Dendritic cell treated with granulocyte-macrophage colony-stimulating factor and Interleukin-4, amounts not matched to agents 40 ng/mL and 50 ng/mL, for 4 days (primary cell): ENCODE measurements at regions not wholly inside any gene's neighbourhood (a gene's known extent, or its start where the extent isn't known, plus 50 kb on each side); places are given as distances from the start of the nearest gene placed in this dataset.

Source experiments
- H3K27ac Mint-ChIP-seq: one replicate; pipeline ENCODE4 v1.8.0; 2022; ENCODE audit warnings: mild to moderate bottlenecking, mixed read lengths
- H3K27me3 Mint-ChIP-seq: one replicate; pipeline ENCODE4 v1.8.0; 2022; ENCODE audit warnings: mild to moderate bottlenecking, mixed read lengths
- H3K36me3 Mint-ChIP-seq: one replicate; pipeline ENCODE4 v1.8.0; 2022; ENCODE audit warnings: low read depth, mixed read lengths
- H3K4me1 Mint-ChIP-seq: one replicate; pipeline ENCODE4 v1.8.0; 2022; ENCODE audit warnings: low read depth, mixed read lengths
- H3K4me3 Mint-ChIP-seq: one replicate; pipeline ENCODE4 v1.8.0; 2022; ENCODE audit warnings: mild to moderate bottlenecking, moderate library complexity, mixed read lengths
- H3K9me3 Mint-ChIP-seq: one replicate; pipeline ENCODE4 v1.8.0; 2022; ENCODE audit warnings: mixed read lengths
- intact Hi-C: fragments of 100-400 bp; cut with micrococcal nuclease; formaldehyde crosslinking; loops from one replicate; pipeline ENCODE4 v1.15.0; 2022

DNA sequence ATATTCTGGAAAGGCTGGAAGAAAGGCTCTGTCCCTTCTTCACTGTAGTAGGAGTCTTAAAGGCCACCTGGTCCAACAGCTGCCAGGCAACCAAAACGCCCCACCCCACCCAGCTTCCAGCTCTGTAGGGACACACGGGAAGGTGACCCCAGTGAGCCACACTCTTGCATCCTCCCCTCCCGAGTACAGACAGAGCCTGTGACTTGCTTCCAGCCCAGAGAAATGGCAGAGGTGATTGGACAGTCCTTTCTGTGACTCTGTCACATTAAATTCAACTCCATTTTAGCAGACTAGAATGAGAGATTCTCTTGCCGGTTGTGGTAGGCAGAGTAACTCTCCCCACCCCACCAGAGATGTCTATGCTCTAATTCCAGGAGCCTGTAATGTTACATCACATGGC, 226.2 kb upstream of the ARID1B start:
- H3K27me3 Mint-ChIP-seq = no peaks in the 10 kb centered on the region
- H3K36me3 Mint-ChIP-seq = no peaks in the 10 kb centered on the region
- no peaks in the 10 kb centered on the region for H3K9me3 Mint-ChIP-seq
- H3K27ac Mint-ChIP-seq = no peak overlapping the region
- H3K4me1 Mint-ChIP-seq = no peaks in the 10 kb centered on the region
- H3K4me3 Mint-ChIP-seq = no peak overlapping the region
- intact Hi-C loops = no loop called here

DNA sequence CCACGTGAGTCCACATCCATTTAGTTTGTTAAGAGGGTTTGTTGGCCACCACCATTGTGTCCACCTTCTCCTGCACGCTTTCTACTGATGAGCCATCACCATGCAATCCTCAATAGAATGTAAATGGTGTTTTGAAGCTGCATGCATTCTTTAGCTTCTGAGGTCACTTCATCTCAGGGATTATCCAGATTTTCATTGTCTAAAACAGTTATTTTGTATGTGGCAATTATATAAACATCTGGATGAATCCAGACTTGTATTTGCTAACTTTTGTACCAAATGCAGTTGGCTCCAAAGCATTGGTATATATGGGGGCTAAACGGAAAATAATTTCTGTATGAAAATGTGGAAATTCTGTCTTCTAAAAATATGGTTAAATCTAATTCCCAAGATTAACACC, 231.2 kb upstream of the ARID1B start:
- no peaks in the 10 kb centered on the region for H3K36me3 Mint-ChIP-seq
- intact Hi-C loops = no loop called here

DNA sequence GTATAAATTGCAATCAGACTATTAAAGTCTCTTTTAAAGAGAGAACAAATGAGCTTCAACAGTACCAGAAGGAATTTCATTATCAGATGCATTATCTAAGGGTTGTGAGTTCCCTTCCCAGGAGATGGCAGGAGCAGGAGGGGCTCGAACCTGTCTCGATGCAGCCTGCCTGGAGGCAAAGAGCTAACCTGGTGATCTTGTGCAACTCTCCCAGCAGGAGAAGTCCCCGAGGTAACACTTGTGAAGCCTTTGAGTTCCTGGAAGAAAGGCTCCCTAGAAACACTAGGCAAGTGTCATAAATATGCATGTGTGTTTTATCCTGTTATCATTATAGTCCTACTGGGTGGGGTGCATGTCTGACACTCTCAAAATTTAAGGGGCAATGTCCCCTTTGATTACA, 232.2 kb upstream of the ARID1B start:
- no peaks in the 10 kb centered on the region for H3K36me3 Mint-ChIP-seq
- H3K27me3 Mint-ChIP-seq = no peaks in the 10 kb centered on the region
- H3K9me3 Mint-ChIP-seq = no peaks in the 10 kb centered on the region
- intact Hi-C loops = no loop called here
- H3K4me3 Mint-ChIP-seq = no peak overlapping the region
- no peak overlapping the region for H3K27ac Mint-ChIP-seq
- no peaks in the 10 kb centered on the region for H3K4me1 Mint-ChIP-seq

More for the DNA sequence above, 231.2 kb upstream of the ARID1B start:
- Mint-ChIP-seq H3K4me3 (no peak overlapping the region), H3K27me3 (no peaks in the 10 kb centered on the region), H3K4me1 (no peaks in the 10 kb centered on the region), H3K9me3 (no peaks in the 10 kb centered on the region), H3K27ac (no peak overlapping the region)

DNA sequence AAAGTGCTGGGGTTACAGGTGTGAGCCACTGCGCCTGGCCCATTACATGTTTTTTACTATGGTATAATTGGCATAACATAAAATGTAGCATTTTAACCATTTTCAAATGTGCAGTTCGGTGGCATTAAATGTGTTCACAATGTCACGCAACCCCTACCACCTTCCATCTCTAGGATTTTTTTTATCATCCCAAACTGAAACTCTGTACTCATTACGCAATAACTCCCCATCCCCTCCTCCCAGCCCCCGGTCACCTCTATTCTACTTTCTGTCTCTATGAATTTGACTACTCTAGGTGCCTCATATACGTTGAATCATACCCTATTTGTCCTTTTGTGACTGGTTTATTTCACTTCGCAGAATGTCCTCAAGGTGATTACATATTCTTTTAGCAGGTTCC, 233.1 kb upstream of the ARID1B start:
- Mint-ChIP-seq H3K4me3 (no peak overlapping the region), H3K27me3 (no peaks in the 10 kb centered on the region), H3K36me3 (no peaks in the 10 kb centered on the region), H3K9me3 (no peaks in the 10 kb centered on the region), H3K27ac (no peak overlapping the region), H3K4me1 (no peaks in the 10 kb centered on the region)
- intact Hi-C loops = no loop called here

DNA sequence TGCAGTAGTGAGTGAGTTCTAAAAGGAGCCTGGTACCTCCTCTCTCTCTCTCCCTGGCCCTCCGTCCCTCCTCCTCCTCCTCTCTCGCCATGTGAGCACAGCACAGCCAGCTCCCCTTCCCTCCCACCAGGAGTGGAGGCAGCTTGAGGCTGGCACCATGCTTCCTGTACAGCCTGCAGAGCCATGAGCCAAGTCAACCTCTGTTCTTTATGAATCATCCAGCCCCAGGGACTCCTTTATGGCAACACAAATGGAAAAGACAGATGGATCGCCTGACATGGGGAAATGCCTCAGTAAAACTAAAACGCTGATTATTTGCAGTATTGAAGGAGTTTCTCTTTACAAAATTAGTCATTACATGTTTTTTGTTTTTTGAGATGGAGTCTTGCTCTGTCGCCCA, 233.7 kb upstream of the ARID1B start:
- Mint-ChIP-seq H3K4me1 (no peaks in the 10 kb centered on the region), H3K9me3 (no peaks in the 10 kb centered on the region), H3K27me3 (no peaks in the 10 kb centered on the region), H3K36me3 (no peaks in the 10 kb centered on the region), H3K27ac (no peak overlapping the region), H3K4me3 (no peak overlapping the region)
- intact Hi-C loops = no loop called here

DNA sequence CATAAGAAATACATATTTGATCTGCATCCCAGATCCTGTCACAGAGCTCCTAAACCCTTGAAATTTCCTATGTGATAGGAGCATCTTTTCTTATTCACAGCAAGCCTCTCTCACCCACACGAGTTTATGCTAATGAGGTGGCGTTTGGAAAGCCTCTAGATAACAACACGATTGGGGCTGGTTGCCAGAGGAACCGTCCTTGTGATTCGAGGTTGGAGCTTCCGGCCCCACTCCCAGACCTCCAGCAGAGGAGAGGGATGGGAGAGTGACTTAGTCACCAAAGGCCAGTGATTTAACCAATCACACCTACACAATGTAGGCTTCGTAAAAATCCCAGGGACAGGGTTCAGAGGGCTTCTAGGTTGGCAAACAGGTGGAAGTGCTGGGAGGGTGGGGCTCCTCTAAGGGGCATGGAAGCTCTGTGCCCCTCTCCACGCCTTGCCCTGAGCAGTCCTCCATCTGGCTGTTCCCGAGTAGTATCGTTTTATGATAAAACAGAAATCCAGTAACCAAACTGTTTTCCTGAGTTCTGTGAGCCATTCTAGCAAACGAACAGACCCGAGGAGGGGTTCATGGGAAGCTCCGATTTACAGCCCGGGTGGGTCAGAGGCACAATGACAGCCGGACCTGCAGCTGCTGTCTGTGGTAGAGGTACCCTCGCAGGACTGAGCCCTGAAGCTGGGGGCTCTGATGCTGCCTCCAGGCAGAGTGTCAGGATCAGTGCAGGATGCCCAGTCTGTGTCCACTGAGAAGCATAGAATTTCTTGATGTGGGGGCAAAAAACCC, 238.1 kb upstream of the ARID1B start:
- intact Hi-C loops = no loop called here
- H3K36me3 Mint-ChIP-seq = no peaks in the 10 kb centered on the region
- no peak overlapping the region for H3K4me3 Mint-ChIP-seq
- no peak overlapping the region for H3K27ac Mint-ChIP-seq
- H3K4me1 Mint-ChIP-seq = no peaks in the 10 kb centered on the region
- no peaks in the 10 kb centered on the region for H3K9me3 Mint-ChIP-seq
- H3K27me3 Mint-ChIP-seq = no peaks in the 10 kb centered on the region

DNA sequence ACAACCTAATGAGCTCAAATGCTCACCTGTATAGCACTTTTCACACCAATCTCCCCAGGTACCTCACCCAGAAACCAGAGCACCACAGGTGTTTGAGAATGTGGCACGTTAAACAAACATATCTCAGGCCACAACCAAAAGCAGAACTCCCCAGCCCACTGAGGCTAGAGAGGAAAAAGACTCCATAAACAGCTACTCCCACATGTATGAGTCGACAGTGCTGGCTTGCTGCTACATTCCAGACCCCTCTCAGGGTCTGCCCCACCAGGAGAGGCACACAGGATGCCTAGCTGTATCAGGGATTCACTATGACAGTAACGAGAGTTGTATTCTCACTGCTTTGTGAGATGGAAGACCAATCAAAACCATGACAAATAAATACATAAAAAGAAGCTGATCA, 242.6 kb upstream of the ARID1B start:
- Mint-ChIP-seq H3K4me3 (no peak overlapping the region), H3K27me3 (no peaks in the 10 kb centered on the region), H3K27ac (no peak overlapping the region), H3K4me1 (no peaks in the 10 kb centered on the region), H3K9me3 (no peaks in the 10 kb centered on the region), H3K36me3 (no peaks in the 10 kb centered on the region)
- intact Hi-C loops = no loop called here

DNA sequence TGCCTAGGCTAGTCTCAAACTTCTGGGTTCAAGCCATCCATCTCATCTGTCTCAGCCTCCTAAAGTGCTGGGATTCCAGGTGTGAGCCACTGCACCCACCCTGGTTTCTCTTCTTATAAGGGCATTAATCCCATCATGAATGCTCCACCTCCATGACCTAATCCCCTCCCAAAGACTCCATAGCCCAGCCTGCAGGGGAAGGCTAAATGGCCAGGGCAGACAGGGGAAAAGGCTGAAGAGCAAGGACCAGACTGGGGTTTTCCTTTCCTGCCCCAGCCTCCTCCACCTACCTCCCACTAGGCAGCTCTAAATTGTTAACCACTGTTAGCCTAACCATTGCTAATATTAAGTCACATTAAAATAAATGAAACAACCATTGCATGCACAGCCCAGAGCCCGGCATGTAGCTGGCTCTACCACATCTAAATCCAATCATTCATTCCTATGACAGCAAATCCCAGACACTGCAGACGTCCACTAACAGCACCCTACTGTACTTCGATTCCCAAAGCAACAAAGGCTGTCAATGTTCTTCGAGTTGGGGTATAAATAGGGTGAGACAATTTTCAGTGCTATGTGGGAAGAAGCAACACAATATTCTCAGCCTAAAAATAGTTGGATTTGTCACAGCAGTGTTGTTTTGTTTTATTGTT, 243.2 kb upstream of the ARID1B start:
- Mint-ChIP-seq H3K27ac (no peak overlapping the region), H3K36me3 (no peaks in the 10 kb centered on the region), H3K4me1 (no peaks in the 10 kb centered on the region), H3K27me3 (no peaks in the 10 kb centered on the region), H3K9me3 (no peaks in the 10 kb centered on the region), H3K4me3 (no peak overlapping the region)
- intact Hi-C loops = no loop called here

DNA sequence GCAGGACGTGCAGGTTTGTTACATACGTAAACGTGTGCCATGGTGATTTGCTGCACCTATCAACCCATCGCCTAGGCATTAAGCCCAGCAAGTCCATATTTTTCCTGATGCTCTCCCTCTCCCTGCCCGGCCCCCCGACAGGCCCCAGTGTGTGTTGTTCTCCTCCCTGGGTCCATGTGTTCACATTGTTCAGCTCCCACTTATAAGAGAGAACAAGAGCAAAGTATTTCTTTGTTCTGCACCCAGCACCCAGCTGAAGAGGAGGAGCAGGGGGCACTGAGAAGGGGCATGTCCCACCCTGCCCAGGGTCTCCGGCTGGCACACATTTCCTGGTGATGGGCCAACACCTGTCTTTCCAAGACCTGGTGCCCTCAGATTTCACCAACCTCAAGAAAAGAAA, 251.1 kb upstream of the ARID1B start:
- Mint-ChIP-seq H3K27ac (no peak overlapping the region), H3K27me3 (no peaks in the 10 kb centered on the region), H3K4me1 (no peaks in the 10 kb centered on the region), H3K4me3 (no peak overlapping the region), H3K36me3 (no peaks in the 10 kb centered on the region), H3K9me3 (peaks cover 9% of the 10 kb centered on the region)
- intact Hi-C loops = no loop called here

DNA sequence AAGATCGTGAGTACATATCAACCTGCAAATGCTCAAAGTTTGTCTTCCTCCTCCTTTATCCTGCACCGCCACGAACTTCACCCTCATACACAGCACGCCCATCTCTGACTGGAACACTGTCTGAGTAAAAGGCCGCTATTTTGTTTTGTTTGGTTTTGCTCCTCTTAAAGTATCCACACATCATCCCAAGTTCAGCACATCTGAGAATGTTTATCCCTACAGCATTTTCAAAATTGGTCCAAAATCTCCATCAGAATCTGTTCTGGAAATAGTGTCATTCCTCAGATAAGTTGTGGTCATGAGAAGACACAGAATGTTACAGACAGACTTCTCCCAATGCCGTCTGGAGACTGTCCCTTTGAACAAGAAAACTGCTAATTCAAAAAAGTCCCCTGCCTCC, 251.6 kb upstream of the ARID1B start:
- intact Hi-C loops = no loop called here
- no peaks in the 10 kb centered on the region for H3K36me3 Mint-ChIP-seq
- no peaks in the 10 kb centered on the region for H3K27me3 Mint-ChIP-seq
- H3K4me1 Mint-ChIP-seq = no peaks in the 10 kb centered on the region
- no peak overlapping the region for H3K27ac Mint-ChIP-seq
- peaks cover 9% of the 10 kb centered on the region for H3K9me3 Mint-ChIP-seq
- H3K4me3 Mint-ChIP-seq = no peak overlapping the region

DNA sequence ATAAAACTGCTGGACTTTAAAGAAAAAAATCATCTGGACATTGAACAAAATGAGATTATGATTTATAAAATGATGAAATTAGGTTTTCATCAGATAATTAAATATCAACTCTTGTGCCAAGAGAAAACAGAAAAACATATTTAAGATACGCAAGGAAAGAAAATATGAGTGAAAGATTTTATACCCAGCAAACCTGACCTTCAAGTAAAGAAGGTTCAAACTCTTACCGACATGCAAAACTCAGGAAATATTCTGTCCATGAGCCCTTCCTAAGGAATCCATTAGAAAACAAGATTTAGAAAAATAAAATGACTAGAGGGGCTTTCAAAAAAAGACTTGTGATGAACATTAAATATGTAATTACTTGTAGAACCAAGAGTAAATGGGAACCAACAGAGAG, 257.2 kb upstream of the ARID1B start:
- no peaks in the 10 kb centered on the region for H3K27me3 Mint-ChIP-seq

DNA sequence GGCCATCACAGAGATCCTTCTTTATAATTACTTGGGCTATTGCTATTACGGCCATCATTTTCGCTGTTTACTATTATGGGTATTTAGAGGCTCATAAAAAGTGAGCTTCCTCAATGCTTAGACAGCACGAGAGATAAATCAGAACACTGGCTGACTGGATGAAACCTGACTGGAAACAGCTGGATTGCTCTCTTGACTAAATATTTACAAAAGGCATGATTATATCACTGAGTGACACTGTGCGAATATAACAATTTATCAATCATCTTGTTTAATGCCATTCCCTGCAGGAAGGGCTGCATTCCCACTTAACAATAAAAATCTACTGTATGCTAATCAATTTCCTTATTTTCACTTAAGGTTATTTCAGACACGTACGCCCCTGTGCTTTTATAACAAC, 260.1 kb upstream of the ARID1B start:
- H3K4me3 Mint-ChIP-seq = no peak overlapping the region
- peaks cover 12% of the 10 kb centered on the region for H3K9me3 Mint-ChIP-seq
- no peaks in the 10 kb centered on the region for H3K27me3 Mint-ChIP-seq
- H3K27ac Mint-ChIP-seq = no peak overlapping the region
- intact Hi-C loops = no loop called here
- H3K36me3 Mint-ChIP-seq = no peaks in the 10 kb centered on the region
- peaks cover 11% of the 10 kb centered on the region for H3K4me1 Mint-ChIP-seq

More for the DNA sequence above, 257.2 kb upstream of the ARID1B start:
- Mint-ChIP-seq H3K9me3 (peaks cover 20% of the 10 kb centered on the region), H3K4me3 (no peak overlapping the region), H3K4me1 (peaks cover 9% of the 10 kb centered on the region), H3K27ac (no peak overlapping the region), H3K36me3 (no peaks in the 10 kb centered on the region)
- intact Hi-C loops = no loop called here

DNA sequence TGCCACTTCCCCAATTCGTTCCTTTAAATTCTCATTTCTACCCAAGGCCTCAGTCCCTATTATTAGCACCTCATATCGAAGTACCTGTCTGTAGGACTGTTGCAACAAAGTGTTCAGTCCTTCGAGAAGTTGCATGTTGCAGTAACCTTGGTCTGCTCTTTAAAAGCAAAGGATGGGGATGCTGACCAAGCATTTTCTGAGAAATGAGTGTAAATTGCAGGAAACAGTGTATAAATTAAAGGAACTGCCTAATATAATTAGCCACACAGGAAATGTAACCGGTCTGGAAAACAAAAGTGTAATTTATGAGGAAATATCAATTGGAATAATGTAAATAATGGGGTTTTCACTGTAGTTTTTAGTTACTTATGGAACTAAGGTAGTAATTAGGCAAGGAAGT, 261.9 kb upstream of the ARID1B start:
- Mint-ChIP-seq H3K36me3 (no peaks in the 10 kb centered on the region), H3K27me3 (no peaks in the 10 kb centered on the region), H3K4me3 (no peak overlapping the region), H3K4me1 (peaks cover 11% of the 10 kb centered on the region), H3K27ac (no peak overlapping the region), H3K9me3 (peaks cover 11% of the 10 kb centered on the region)
- intact Hi-C loops = no loop called here

DNA sequence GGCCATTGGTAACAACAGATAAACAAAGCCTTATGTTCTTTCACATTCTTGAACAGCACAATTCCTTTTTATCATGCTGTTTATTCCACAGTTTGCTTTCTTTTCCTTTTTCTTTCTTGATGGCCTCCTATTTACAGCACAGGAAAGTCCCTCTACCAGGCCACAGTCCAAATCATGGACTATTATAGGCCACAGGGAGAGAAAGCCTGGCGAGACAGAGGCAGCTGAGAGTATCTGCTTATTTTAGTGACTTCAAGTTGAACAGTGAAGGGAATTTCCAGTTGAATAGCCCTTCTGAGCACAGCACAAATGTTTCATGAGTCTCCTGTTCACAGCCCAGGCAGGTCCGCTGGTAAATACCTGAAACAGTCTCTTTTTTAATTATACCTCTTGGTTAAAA, 263.7 kb upstream of the ARID1B start:
- intact Hi-C loops = no loop called here
- Mint-ChIP-seq H3K27me3 (no peaks in the 10 kb centered on the region), H3K4me1 (peaks cover 11% of the 10 kb centered on the region), H3K9me3 (peaks cover 2% of the 10 kb centered on the region), H3K36me3 (no peaks in the 10 kb centered on the region), H3K4me3 (no peak overlapping the region), H3K27ac (no peak overlapping the region)

DNA sequence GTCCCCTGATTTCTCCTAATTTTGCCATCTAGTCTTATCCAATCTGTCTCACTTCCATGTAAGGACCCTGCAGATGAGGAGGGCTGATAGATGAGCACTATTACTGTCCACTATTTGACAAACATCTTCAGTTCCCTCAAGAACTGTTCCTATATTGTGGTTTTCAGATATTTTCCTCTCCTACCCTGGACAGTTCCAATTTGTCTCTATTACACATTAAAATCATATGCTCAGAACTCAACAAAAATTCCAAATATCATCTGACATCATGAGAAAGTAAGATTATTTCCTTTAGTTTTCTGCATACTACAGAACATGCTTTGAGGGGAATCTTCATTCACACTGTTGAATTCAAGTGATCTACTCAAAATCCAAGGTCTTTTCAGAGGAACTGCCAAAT, 265.6 kb upstream of the ARID1B start:
- H3K36me3 Mint-ChIP-seq = no peaks in the 10 kb centered on the region
- peaks cover 11% of the 10 kb centered on the region for H3K4me1 Mint-ChIP-seq
- no peak overlapping the region for H3K4me3 Mint-ChIP-seq
- intact Hi-C loops = no loop called here
- H3K27me3 Mint-ChIP-seq = no peaks in the 10 kb centered on the region
- H3K9me3 Mint-ChIP-seq = no peaks in the 10 kb centered on the region
- no peak overlapping the region for H3K27ac Mint-ChIP-seq
